Cardiac muscle cell (in vitro differentiated cells and primary cell): ENCODE measurements at regions not wholly inside any gene's neighbourhood (a gene's known extent, or its start where the extent isn't known, plus 50 kb on each side); places are given as distances from the start of the nearest gene placed in this dataset.

Experiments used
- DNase-seq, 2 donors: peaks; one replicate each; pipeline versions ENCODE4 v3.0.0 to v3.0.0-alpha.2; 2010 to 2017; ENCODE audit warnings: low read depth in 1 of 2, low spot score in 1 of 2
- H3K27ac ChIP-seq: fragments of 200-600 bp; sonication (generic); 2 replicates; pipeline ENCODE4 v1.5.1; 2016
- H3K27me3 ChIP-seq: fragments of 200-600 bp; sonication (generic); 2 replicates; pipeline ENCODE4 v1.6.0; 2016; ENCODE audit warnings: control low read depth
- H3K36me3 ChIP-seq: fragments of 200-600 bp; sonication (generic); 2 replicates; pipeline ENCODE4 v1.5.1; 2016; ENCODE audit warnings: control low read depth
- H3K4me1 ChIP-seq: fragments of 200-600 bp; sonication (generic); 2 replicates; pipeline ENCODE4 v1.8.1; 2017; ENCODE audit warnings: low read depth, mild to moderate bottlenecking, mixed run types
- H3K4me3 ChIP-seq: fragments of 200-600 bp; sonication (generic); 2 replicates; pipeline ENCODE4 v1.5.1; 2016; ENCODE audit warnings: mild to moderate bottlenecking
- H3K9me3 ChIP-seq: fragments of 200-600 bp; sonication (generic); 2 replicates; pipeline ENCODE4 v1.5.1; 2017; ENCODE audit warnings: low read depth, mild to moderate bottlenecking, control low read depth
- CTCF ChIP-seq: IDR thresholded peaks from 2 replicates; pipeline ENCODE4 v1.5.1; 2012; ENCODE audit warnings: low read depth, mild to moderate bottlenecking, low read length

- no peak for DNase-seq
- TF ChIP-seq CTCF: no peak
- Histone ChIP-seq H3K36me3 (no peaks in the 10 kb centered on the region), H3K27ac (no peak overlapping the region), H3K4me1 (no peaks in the 10 kb centered on the region), H3K27me3 (no peaks in the 10 kb centered on the region), H3K9me3 (no peaks in the 10 kb centered on the region), H3K4me3 (no peak overlapping the region)
These were observed 768.0 kb downstream of the STIM2 start for GRCh38 chr4:27628609-27629008.

GRCh38 chr4:27629532-27630225 lies 769.0 kb downstream of the STIM2 start:
- no peak overlapping the region for H3K27ac ChIP-seq
- no peaks in the 10 kb centered on the region for H3K4me1 ChIP-seq
- no peak for TF ChIP-seq CTCF
- H3K4me3 ChIP-seq: no peak overlapping the region
- no peaks in the 10 kb centered on the region for H3K27me3 ChIP-seq
- no peak for DNase-seq
- H3K36me3 ChIP-seq: no peaks in the 10 kb centered on the region
- no peaks in the 10 kb centered on the region for H3K9me3 ChIP-seq

GRCh38 chr4:27635936-27636913 lies 775.6 kb downstream of the STIM2 start:
- no peaks in the 10 kb centered on the region for H3K27me3 ChIP-seq
- H3K27ac ChIP-seq: no peak overlapping the region
- DNase-seq: no peak
- no peaks in the 10 kb centered on the region for H3K9me3 ChIP-seq
- no peak for TF ChIP-seq CTCF
- H3K36me3 ChIP-seq: no peaks in the 10 kb centered on the region
- no peaks in the 10 kb centered on the region for H3K4me1 ChIP-seq
- H3K4me3 ChIP-seq: no peak overlapping the region

DNA sequence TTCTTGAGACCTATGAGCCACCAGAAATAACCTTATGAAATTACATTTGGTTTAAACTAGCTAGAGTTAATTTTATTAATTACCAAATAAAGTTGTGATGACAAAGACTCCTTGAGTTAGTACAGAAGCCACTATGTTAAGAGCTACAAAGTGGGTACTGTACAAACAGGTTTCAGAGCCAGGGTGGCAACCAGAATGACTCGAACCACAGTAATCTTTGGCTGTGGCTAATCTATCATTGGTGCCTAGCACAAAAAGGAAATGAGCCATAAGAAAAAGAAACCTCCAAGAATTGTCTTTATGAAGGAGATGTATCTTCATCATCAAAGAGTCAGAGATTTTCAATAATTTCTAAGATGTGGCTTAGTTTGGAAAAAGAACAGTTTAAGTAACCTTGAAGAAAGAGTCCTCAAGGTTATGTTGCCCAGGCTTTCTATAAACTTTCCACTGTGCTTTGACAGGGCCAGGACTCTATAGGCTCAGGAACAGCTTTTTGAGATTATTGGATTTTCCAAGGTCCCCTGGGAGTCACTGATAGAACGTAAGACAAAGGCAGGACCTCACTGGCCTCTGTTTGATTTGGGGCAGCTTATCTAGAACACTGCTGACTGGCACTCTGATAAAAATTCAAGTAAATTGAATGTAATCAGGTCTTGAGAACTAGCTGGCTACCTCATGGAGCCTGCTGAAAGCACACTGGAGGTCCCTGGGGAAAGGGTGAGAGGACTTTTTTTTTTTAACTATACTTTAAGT lies 777.7 kb downstream of the STIM2 start:
- peak in 1 of 2 donors; percentile 13 for DNase-seq
- H3K27me3 ChIP-seq: no peaks in the 10 kb centered on the region
- H3K4me3 ChIP-seq: no peak overlapping the region
- no peaks in the 10 kb centered on the region for H3K4me1 ChIP-seq
- no peaks in the 10 kb centered on the region for H3K9me3 ChIP-seq
- TF ChIP-seq CTCF: no peak
- H3K36me3 ChIP-seq: no peaks in the 10 kb centered on the region
- H3K27ac ChIP-seq: no peak overlapping the region

- DNase-seq: no peak
- Histone ChIP-seq H3K27ac (no peak overlapping the region), H3K9me3 (no peaks in the 10 kb centered on the region), H3K36me3 (no peaks in the 10 kb centered on the region), H3K27me3 (no peaks in the 10 kb centered on the region), H3K4me3 (no peak overlapping the region), H3K4me1 (no peaks in the 10 kb centered on the region)
- TF ChIP-seq CTCF: no peak
These were observed 782.5 kb downstream of the STIM2 start for GRCh38 chr4:27643101-27643500.
